Keratinocyte (primary cell): ENCODE measurements at regions not wholly inside any gene's neighbourhood (a gene's known extent, or its start where the extent isn't known, plus 50 kb on each side); places are given as distances from the start of the nearest gene placed in this dataset.

ENCODE experiments used
- DNase-seq: peaks from one replicate; pipeline ENCODE4 v3.0.0-alpha.2; 2011; ENCODE audit warnings: low read depth, missing footprints, low spot score
- FAIRE-seq: peaks from 2 replicates; lab custom pipeline; 2011; peaks lifted over from hg19 to GRCh38; lab: Jason Lieb, UNC
- H2AFZ ChIP-seq: 2 replicates; pipeline ENCODE4 v1.6.0; 2012; ENCODE audit warnings: low read length, control low read depth, inconsistent platforms; ENCODE audit not compliant: control insufficient read depth
- H3K27ac ChIP-seq: 2 replicates; pipeline ENCODE4 v1.5.1; 2011; ENCODE audit warnings: low read length; ENCODE audit not compliant: control insufficient read depth, insufficient read depth
- H3K27me3 ChIP-seq: 3 replicates; pipeline ENCODE4 v1.6.0; 2011; ENCODE audit warnings: low read length; ENCODE audit not compliant: control insufficient read depth, insufficient read depth; ENCODE audit errors: extremely low read depth
- H3K36me3 ChIP-seq, 2 experiments: 2 replicates in 1 of 2; 3 replicates in 1 of 2; pipeline ENCODE4 v1.5.1; 2011; ENCODE audit warnings: low read length in 2 of 2, mild to moderate bottlenecking in 1 of 2; ENCODE audit not compliant: control insufficient read depth in 2 of 2, insufficient read depth in 2 of 2; ENCODE audit errors: extremely low read depth in 1 of 2
- H3K4me1 ChIP-seq: 3 replicates; pipeline ENCODE4 v1.5.1; 2011; ENCODE audit warnings: low read length; ENCODE audit not compliant: control insufficient read depth, insufficient read depth; ENCODE audit errors: extremely low read depth
- H3K4me2 ChIP-seq: 3 replicates; pipeline ENCODE4 v1.6.0; 2011; ENCODE audit warnings: low read depth, low read length; ENCODE audit not compliant: control insufficient read depth, insufficient read depth; ENCODE audit errors: extremely low read depth
- H3K4me3 ChIP-seq, 3 experiments: fragments of 200-600 bp in 1 of 3; sonication (generic) in 1 of 3; 2 replicates in 2 of 3; 3 replicates in 1 of 3; pipeline ENCODE4 v1.5.1; 2011 to 2016; ENCODE audit warnings: low read length in 3 of 3, mild to moderate bottlenecking in 3 of 3, control low read depth in 2 of 3, inconsistent platforms in 1 of 3, low read depth in 1 of 3, mixed read lengths in 1 of 3, mixed run types in 1 of 3, moderate library complexity in 1 of 3; ENCODE audit not compliant: control insufficient read depth in 2 of 3, insufficient read depth in 2 of 3; ENCODE audit errors: extremely low read depth in 1 of 3
- H3K79me2 ChIP-seq: 2 replicates; pipeline ENCODE4 v1.6.0; 2012; ENCODE audit warnings: low read length; ENCODE audit not compliant: control insufficient read depth, insufficient read depth
- H3K9ac ChIP-seq: 3 replicates; pipeline ENCODE4 v1.6.0; 2011; ENCODE audit warnings: low read length; ENCODE audit not compliant: control insufficient read depth, insufficient read depth; ENCODE audit errors: extremely low read depth
- H3K9me1 ChIP-seq: 3 replicates; pipeline ENCODE4 v1.6.0; 2011; ENCODE audit warnings: low read length; ENCODE audit not compliant: control insufficient read depth, insufficient read depth; ENCODE audit errors: extremely low read depth
- H3K9me3 ChIP-seq: 2 replicates; pipeline ENCODE4 v1.5.1; 2012; ENCODE audit warnings: low read depth, low read length; ENCODE audit not compliant: control insufficient read depth
- H4K20me1 ChIP-seq: 3 replicates; pipeline ENCODE4 v1.6.0; 2011; ENCODE audit warnings: low read length; ENCODE audit not compliant: control insufficient read depth, insufficient read depth; ENCODE audit errors: extremely low read depth
- EZH2 ChIP-seq: IDR thresholded peaks from one replicate; pipeline ENCODE4 v1.6.1; 2012; ENCODE audit warnings: inconsistent platforms, mild to moderate bottlenecking, low read length, moderate library complexity
- dilution Hi-C: fragments of 300-500 bp; cut with MboI; formaldehyde crosslinking; loops from one replicate; pipeline ENCODE4 v1.7.0; 2020; ENCODE audit warnings: low sequenced_read_pairs; ENCODE audit not compliant: extremely low pct_ligation_motif_present
- TF ChIP-seq, protein P1 (sequence below), 3 experiments: IDR thresholded peaks in 1 of 3; conservative IDR thresholded peaks in 1 of 3; optimal IDR thresholded peaks in 1 of 3; 2 replicates in 2 of 3; 3 replicates in 1 of 3; pipeline versions ENCODE3 to v1.5.1; 2011; ENCODE audit warnings: low read length in 3 of 3, mild to moderate bottlenecking in 3 of 3, moderate library complexity in 2 of 3, control low read depth in 1 of 3, inconsistent platforms in 1 of 3; ENCODE audit not compliant: insufficient read depth in 2 of 3; ENCODE audit errors: extremely low read depth in 1 of 3

DNA sequence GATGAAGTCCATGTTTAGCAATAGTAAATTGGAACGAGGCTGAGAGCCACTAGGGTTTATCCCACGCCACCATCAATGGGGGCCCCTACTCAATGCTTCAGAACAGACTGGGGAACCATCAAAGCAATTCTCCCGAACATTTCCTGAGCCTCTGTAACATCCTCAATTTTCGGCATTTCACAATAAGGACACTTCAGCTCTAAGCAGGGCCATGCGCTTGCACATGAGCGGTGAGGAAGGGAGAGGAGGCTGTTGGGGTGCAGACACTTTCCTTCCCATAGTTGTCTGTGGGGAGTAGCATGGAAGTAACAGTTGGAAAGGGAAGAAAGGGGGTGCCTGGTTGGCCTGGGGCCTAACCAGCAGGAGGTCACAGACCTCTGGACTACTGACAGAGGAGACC is 129.9 kb upstream of the PRMT8 start:
- Histone ChIP-seq H3K4me2 (no peak overlapping the region), H3K9me3 (no peaks in the 10 kb centered on the region), H3K27me3 (peaks cover 7% of the 10 kb centered on the region), H3K9me1 (no peaks in the 10 kb centered on the region), H4K20me1 (no peaks in the 10 kb centered on the region), H2AFZ (no peak overlapping the region), H3K27ac (no peak overlapping the region), H3K79me2 (no peaks in the 10 kb centered on the region), H3K4me1 (no peaks in the 10 kb centered on the region), H3K9ac (no peak overlapping the region), H3K36me3 (no peaks in the 10 kb centered on the region), H3K4me3 (no peak overlapping the region)
- no peak for TF ChIP-seq EZH2
- TF ChIP-seq, protein P1, sequence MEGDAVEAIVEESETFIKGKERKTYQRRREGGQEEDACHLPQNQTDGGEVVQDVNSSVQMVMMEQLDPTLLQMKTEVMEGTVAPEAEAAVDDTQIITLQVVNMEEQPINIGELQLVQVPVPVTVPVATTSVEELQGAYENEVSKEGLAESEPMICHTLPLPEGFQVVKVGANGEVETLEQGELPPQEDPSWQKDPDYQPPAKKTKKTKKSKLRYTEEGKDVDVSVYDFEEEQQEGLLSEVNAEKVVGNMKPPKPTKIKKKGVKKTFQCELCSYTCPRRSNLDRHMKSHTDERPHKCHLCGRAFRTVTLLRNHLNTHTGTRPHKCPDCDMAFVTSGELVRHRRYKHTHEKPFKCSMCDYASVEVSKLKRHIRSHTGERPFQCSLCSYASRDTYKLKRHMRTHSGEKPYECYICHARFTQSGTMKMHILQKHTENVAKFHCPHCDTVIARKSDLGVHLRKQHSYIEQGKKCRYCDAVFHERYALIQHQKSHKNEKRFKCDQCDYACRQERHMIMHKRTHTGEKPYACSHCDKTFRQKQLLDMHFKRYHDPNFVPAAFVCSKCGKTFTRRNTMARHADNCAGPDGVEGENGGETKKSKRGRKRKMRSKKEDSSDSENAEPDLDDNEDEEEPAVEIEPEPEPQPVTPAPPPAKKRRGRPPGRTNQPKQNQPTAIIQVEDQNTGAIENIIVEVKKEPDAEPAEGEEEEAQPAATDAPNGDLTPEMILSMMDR (optimal IDR thresholded peaks at IDR 0.05 in 1 of 3, IDR thresholded peaks at IDR 0.05 in 1 of 3, conservative IDR thresholded peaks at IDR 0.05 in 1 of 3; ENCODE audit: extremely low read depth in 1 of 3, insufficient read depth in 2 of 3, low read length in 3 of 3): no peak
- dilution Hi-C loops: no loop called here
- DNase-seq (no peak), FAIRE-seq (no peak)

DNA sequence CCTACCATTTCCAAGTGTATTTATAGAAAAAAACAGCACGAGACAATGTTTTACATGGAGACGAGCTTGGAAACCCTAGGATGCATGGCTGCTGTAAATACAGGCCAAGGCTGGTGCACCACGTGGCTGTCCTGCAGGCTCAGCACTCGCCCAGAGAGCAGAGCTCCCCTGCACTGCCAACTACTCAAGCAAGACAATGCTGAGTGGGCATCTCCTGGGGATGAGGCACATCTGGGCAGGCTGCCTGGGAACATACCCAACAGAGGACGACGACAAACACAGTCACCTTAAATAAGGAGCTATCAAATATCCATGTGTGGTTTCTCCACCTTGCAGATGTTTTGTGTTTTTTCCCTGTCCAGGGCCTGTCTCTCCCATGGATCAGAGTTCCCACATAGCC is 128.3 kb upstream of the PRMT8 start:
- H3K36me3 ChIP-seq: no peaks in the 10 kb centered on the region
- H3K9ac ChIP-seq: no peak overlapping the region
- H4K20me1 ChIP-seq: no peaks in the 10 kb centered on the region
- H3K4me2 ChIP-seq: no peak overlapping the region
- H3K27me3 ChIP-seq: peaks cover 20% of the 10 kb centered on the region
- H3K4me1 ChIP-seq: no peaks in the 10 kb centered on the region
- dilution Hi-C loops: no loop called here
- no peaks in the 10 kb centered on the region for H3K9me1 ChIP-seq
- H2AFZ ChIP-seq: no peak overlapping the region
- H3K4me3 ChIP-seq: no peak overlapping the region
- no peak overlapping the region for H3K27ac ChIP-seq
- no peaks in the 10 kb centered on the region for H3K79me2 ChIP-seq
- no peak for FAIRE-seq
- H3K9me3 ChIP-seq: no peaks in the 10 kb centered on the region
- no peak for DNase-seq
- TF ChIP-seq, protein P1 (optimal IDR thresholded peaks at IDR 0.05 in 1 of 3, IDR thresholded peaks at IDR 0.05 in 1 of 3, conservative IDR thresholded peaks at IDR 0.05 in 1 of 3; ENCODE audit: extremely low read depth in 1 of 3, insufficient read depth in 2 of 3, low read length in 3 of 3): no peak
- no peak for TF ChIP-seq EZH2
